ENCODE measurements at regions not wholly inside any gene's neighbourhood (a gene's known extent, or its start where the extent isn't known, plus 50 kb on each side); places are given as distances from the start of the nearest gene placed in this dataset.

DNA sequence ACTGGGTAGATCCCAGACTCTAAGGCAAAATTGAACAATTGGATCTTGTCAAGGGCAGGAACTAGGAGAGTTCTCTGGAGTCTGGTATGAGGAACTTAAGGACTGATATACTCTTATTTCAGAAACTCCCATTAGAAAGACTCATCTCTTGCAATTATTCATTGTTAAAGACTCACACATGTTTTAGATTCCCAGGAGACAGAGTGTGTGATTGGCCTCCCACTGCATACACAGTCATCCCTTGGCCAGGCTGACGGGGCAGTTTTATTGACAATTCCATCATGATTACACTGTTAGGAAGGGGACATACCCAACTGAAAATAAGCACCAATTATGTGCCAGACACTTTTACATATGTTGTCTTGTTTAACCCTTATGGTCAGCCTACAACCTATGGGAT is 347.2 kb downstream of the DMAC1 start:
- H3K36me3 Mint-ChIP-seq (ENCODE audit: low read depth): no peaks in the 10 kb centered on the region
- H3K4me1 Mint-ChIP-seq: peaks cover 4% of the 10 kb centered on the region
- H3K4me3 Mint-ChIP-seq: no peak overlapping the region
- peaks cover 6% of the 10 kb centered on the region for H3K9me3 Mint-ChIP-seq
- no peak overlapping the region for H3K27ac Mint-ChIP-seq (ENCODE audit: unreplicated experiment)
- no peak for DNase-seq (ENCODE audit: low read depth, low spot score)
- no peaks in the 10 kb centered on the region for H3K27me3 Mint-ChIP-seq (ENCODE audit: low read depth)
- TF ChIP-seq, protein P1, sequence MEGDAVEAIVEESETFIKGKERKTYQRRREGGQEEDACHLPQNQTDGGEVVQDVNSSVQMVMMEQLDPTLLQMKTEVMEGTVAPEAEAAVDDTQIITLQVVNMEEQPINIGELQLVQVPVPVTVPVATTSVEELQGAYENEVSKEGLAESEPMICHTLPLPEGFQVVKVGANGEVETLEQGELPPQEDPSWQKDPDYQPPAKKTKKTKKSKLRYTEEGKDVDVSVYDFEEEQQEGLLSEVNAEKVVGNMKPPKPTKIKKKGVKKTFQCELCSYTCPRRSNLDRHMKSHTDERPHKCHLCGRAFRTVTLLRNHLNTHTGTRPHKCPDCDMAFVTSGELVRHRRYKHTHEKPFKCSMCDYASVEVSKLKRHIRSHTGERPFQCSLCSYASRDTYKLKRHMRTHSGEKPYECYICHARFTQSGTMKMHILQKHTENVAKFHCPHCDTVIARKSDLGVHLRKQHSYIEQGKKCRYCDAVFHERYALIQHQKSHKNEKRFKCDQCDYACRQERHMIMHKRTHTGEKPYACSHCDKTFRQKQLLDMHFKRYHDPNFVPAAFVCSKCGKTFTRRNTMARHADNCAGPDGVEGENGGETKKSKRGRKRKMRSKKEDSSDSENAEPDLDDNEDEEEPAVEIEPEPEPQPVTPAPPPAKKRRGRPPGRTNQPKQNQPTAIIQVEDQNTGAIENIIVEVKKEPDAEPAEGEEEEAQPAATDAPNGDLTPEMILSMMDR (conservative IDR thresholded peaks at IDR 0.05): no peak

DNA sequence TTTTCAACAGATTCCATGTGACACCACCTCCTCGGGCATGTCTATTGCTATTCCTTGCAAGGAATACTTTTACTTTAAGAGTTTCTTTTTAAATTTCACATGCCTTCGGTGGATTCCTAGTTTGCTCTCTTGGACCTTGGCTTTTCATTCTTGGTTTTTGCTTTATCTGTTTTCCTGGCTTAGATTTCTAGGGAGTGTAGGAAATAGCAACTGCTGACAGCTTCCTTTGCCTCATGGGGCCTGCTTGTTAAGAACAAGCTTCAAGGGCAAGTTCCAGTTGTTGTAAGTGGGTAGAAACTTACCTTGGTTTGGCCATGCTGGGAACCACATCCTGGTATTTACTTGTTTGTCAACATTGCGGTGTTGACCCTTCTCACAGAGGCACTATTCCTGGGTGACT is 348.5 kb downstream of the DMAC1 start:
- Mint-ChIP-seq H3K4me3 (no peak overlapping the region), H3K27me3 (ENCODE audit: low read depth) (no peaks in the 10 kb centered on the region), H3K4me1 (peaks cover 4% of the 10 kb centered on the region), H3K9me3 (peaks cover 9% of the 10 kb centered on the region), H3K27ac (ENCODE audit: unreplicated experiment) (no peak overlapping the region), H3K36me3 (ENCODE audit: low read depth) (peaks cover 2% of the 10 kb centered on the region)
- DNase-seq (ENCODE audit: low read depth, low spot score): no peak
- TF ChIP-seq, protein P1 (conservative IDR thresholded peaks at IDR 0.05): no peak

DNA sequence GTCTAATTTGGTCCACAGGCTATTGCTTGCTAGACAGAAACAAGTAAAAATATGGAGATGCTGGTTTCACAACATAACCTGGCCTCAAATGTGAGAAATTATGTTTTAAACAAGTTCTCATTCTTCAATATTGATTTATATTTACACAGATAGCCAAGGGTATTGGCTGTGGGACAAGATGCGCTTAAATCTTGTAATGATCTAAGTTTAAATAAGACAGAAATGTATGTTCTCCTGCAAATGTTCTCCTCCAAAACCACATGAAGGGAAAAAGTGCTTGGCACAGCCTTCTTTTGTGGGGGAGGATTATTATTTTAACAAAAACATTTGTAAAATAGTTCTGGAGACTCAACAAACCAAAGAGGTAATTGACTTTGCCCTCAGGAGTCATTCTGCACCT is 356.0 kb downstream of the DMAC1 start:
- no peaks in the 10 kb centered on the region for H3K27me3 Mint-ChIP-seq (ENCODE audit: low read depth)
- no peaks in the 10 kb centered on the region for H3K4me1 Mint-ChIP-seq
- H3K9me3 Mint-ChIP-seq: peaks cover 12% of the 10 kb centered on the region
- no peak overlapping the region for H3K4me3 Mint-ChIP-seq
- no peak for DNase-seq (ENCODE audit: low read depth, low spot score)
- no peak overlapping the region for H3K27ac Mint-ChIP-seq (ENCODE audit: unreplicated experiment)
- peaks cover 2% of the 10 kb centered on the region for H3K36me3 Mint-ChIP-seq (ENCODE audit: low read depth)
- TF ChIP-seq, protein P1 (conservative IDR thresholded peaks at IDR 0.05): no peak

DNA sequence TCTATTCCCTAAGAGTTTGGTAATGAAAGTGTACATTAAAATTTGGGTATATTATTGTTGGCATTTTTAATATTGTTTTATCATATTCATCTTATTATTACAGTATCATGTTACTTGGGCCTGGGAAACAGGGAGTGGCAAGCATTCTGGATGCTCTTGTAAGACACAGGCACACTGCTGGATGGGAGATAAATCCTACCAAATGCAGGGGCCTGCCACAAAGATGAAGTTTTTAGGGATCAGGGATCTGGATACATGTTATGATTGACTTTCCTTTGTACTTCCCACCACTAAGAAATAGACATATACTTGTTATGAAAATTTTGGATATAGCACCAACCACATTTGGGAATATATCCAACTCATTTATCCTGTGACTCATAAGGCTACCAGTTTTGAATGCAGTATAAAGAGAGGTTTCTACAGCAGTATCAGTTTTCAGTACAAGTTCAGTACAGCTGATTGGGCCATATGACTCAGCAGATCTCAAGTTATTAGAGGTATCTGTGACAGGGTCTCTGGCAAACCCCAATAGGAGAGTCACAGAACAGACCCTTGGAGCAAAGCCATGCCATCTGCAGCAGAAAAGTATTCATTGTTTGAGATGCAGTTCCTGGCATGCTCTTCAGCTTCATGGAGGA is 360.1 kb downstream of the DMAC1 start:
- Mint-ChIP-seq H3K27me3 (ENCODE audit: low read depth) (no peaks in the 10 kb centered on the region), H3K4me1 (no peaks in the 10 kb centered on the region), H3K9me3 (peaks cover 10% of the 10 kb centered on the region), H3K36me3 (ENCODE audit: low read depth) (no peaks in the 10 kb centered on the region), H3K27ac (ENCODE audit: unreplicated experiment) (no peak overlapping the region), H3K4me3 (no peak overlapping the region)
- DNase-seq (ENCODE audit: low read depth, low spot score): no peak
- TF ChIP-seq, protein P1 (conservative IDR thresholded peaks at IDR 0.05): no peak

DNA sequence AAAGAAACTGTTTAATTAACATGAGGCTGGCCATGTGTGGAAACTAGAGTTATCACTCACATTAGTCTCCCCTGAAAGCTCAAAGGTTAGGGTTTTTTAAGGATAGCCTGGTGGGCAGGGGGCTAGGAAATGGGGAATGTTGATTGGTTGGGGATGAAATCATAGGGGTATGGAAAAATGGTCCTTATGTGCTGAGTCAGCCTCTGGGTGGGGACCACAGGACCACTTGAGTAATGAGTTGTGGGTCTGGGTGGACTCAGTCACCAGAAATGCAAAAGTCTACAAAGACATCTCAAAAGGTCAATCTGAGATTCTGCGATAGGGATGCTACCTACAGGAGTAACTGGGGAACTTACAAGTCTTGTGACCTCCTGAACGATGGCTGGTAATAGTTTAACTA is 362.8 kb downstream of the DMAC1 start:
- no peaks in the 10 kb centered on the region for H3K27me3 Mint-ChIP-seq (ENCODE audit: low read depth)
- peaks cover 17% of the 10 kb centered on the region for H3K9me3 Mint-ChIP-seq
- TF ChIP-seq, protein P1 (conservative IDR thresholded peaks at IDR 0.05): no peak
- H3K4me3 Mint-ChIP-seq: no peak overlapping the region
- H3K27ac Mint-ChIP-seq (ENCODE audit: unreplicated experiment): no peak overlapping the region
- DNase-seq (ENCODE audit: low read depth, low spot score): no peak
- peaks cover 6% of the 10 kb centered on the region for H3K36me3 Mint-ChIP-seq (ENCODE audit: low read depth)
- H3K4me1 Mint-ChIP-seq: no peaks in the 10 kb centered on the region
